GM19463 (cell line): ENCODE measurements at regions not wholly inside any gene's neighbourhood (a gene's known extent, or its start where the extent isn't known, plus 50 kb on each side); places are given as distances from the start of the nearest gene placed in this dataset.
A peak's percentile ranks its signal among the peaks of the same experiment; 100 is the strongest.

ENCODE experiments used
- ATAC-seq: cut with Tn5 transposase; IDR thresholded peaks from one replicate; pipeline ENCODE4 v1.9.1; 2021; ENCODE audit warnings: mild to moderate bottlenecking, moderate library complexity; ENCODE audit not compliant: unreplicated experiment

DNA sequence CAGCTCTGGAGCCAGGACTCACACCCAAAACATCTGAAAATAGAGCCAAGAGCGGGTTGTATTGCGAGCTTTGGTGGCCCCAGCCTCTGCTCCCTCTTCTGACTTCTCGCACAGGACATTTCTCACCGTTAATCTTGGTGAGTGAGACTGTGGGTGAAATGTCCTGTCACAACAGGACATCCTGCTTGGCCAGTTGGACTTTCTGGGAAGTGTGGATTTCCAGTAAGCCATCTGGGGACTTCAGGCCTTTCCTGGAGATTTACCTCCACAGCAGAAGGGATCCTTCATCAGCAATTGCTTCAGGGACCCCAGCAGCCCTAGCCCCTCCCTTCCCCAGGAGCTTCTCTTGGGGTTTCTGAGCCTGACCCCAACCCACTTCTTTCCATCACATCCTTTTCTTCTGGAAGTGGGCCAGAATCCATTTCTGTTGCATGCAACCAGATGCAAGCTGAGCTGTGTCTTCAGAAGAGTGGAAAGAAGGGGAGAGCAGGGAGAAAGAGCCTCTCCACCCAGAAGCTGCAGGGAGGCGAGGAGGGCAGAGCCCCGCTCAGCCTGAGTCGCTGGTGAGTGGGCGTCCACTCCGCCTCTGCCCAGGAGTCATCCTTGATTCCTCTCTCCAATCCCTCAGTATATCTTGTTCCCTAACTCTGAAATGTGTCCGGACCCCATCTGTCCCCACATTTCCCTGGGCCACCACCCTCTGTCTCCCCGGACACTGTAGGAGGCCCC is 50.3 kb upstream of the GADD45G start:
- no peak for ATAC-seq

DNA sequence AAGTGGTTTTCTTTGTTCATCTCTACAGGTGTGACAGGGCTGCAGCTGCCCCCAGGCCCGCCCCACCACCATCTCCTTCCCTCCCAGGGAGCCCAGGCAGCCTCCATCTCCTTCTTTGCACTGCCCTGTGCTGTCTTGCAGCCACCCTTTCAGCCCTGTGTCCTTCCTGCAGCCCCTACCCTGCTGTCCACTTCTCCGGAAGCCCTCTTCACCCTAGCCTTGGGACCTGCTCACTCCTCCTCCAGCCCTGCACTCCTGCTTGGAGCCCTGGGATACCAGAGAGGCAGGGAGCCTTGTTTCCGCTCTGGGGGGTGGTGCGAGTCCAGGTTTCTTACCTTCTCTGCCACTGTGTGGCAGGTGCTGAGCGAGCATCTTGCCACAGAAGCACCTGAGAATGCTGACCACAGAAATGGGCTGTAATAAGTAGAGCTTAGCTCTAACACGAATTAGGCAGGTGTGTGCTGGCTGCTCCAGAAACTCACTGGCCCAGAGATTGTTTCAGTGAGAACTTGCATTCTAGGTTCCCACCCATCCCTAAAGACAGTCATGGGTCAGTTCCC is 51.3 kb upstream of the GADD45G start:
- ATAC-seq, result no peak

DNA sequence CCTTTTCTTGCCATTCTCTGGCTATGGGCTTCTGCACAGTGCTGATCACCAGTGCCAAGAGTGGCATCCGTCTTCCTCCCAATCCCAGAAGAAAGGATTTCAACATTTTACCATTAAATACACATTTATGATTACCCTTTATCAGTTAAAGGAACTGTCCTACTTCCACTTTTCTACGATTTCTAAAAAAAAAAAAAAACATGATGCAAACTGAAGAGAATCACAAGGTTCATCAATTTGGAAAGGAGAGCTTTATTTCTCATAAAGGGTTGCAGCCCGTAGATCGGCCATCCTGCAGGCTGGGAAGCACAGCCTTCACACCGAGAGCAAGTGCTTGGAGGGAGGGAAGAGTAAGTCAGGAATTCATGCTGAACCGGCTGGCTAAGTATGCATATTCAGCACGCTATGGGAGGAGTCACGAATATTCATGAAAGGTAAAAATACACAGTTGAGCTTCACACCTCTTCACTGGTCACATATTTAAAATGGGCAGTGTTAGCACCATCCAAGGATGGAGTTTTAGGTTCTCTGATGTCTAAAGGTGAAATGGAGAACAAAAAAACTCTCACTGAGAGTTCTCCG is 52.5 kb upstream of the SEMA4D start:
- no peak for ATAC-seq

DNA sequence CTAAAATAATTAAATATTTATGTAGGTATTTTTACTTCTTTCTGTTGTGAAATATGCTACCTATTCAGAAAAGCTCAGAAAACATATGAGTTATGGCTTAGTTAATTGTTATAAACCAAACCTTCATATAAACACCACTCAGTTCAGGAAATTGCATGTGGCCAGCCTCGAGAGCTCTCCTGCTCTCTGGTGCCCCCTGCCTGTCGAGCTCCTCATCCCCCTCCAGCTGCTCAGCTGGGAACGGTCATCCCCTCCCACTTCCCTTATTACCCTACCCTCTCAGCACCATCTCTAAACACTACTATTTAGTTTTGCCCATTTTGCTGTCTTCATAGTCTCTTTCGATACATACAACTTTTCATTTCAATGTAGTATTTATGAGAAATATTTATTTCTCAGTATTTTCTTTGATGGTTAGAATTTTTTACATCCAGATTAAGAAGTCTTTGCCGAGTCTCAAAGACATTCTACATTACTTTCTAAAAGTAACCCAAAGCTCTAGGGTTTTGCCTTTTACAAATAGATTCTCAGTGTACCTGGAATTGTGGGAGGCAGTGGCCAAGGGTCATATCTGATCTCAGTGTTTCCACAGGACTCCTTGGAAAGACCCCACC is 51.2 kb upstream of the SEMA4D start:
- peak; percentile 91 for ATAC-seq

GRCh38 chr9:89548071-89548638 is 50.2 kb upstream of the SEMA4D start:
- no peak for ATAC-seq
